GM23338 (cell line): ENCODE measurements at regions not wholly inside any gene's neighbourhood (a gene's known extent, or its start where the extent isn't known, plus 50 kb on each side); places are given as distances from the start of the nearest gene placed in this dataset.

Experiments
- ATAC-seq: fragments of 200-7000 bp; cut with Tn5 transposase; 3 replicates; pipeline ENCODE4 v1.9.1; 2020
- DNase-seq: peaks from one replicate; pipeline ENCODE4 v3.0.0-alpha.2; 2015; ENCODE audit warnings: low spot score
- H2AFZ ChIP-seq: fragments of 200-600 bp; sonication (generic); 2 replicates; pipeline ENCODE4 v1.8.0; 2016; ENCODE audit warnings: antibody characterized with exemption, mild to moderate bottlenecking, moderate library complexity
- H3F3A ChIP-seq: fragments of 200-600 bp; sonication (generic); replicated peaks from 2 replicates; pipeline ENCODE4 v1.8.0; 2017; ENCODE audit warnings: antibody characterized with exemption, mixed run types, low read depth
- H3K27ac ChIP-seq: fragments of 200-600 bp; sonication (generic); 2 replicates; pipeline ENCODE4 v1.6.1; 2016; ENCODE audit warnings: low read depth
- H3K27me3 ChIP-seq: fragments of 200-600 bp; sonication (generic); 2 replicates; pipeline ENCODE4 v1.8.0; 2016; ENCODE audit warnings: mild to moderate bottlenecking, mixed run types, moderate library complexity; ENCODE audit not compliant: insufficient read depth
- H3K36me3 ChIP-seq: fragments of 200-600 bp; sonication (generic); 2 replicates; pipeline ENCODE4 v1.8.0; 2016; ENCODE audit warnings: mild to moderate bottlenecking; ENCODE audit not compliant: insufficient read depth
- H3K4me1 ChIP-seq: fragments of 200-600 bp; sonication (generic); 2 replicates; pipeline ENCODE4 v1.8.0; 2016; ENCODE audit warnings: mild to moderate bottlenecking, moderate library complexity; ENCODE audit not compliant: insufficient read depth
- H3K4me2 ChIP-seq: fragments of 200-600 bp; sonication (generic); 2 replicates; pipeline ENCODE4 v1.7.1; 2017; ENCODE audit warnings: mixed run types
- H3K4me3 ChIP-seq: fragments of 200-600 bp; sonication (generic); 2 replicates; pipeline ENCODE4 v1.6.1; 2016; ENCODE audit warnings: mixed run types
- H3K79me2 ChIP-seq: fragments of 200-600 bp; sonication (generic); replicated peaks from 2 replicates; pipeline ENCODE4 v1.8.0; 2017; ENCODE audit warnings: mild to moderate bottlenecking; ENCODE audit not compliant: insufficient read depth
- H3K9me2 ChIP-seq: fragments of 200-600 bp; sonication (generic); 2 replicates; pipeline ENCODE4 v1.8.0; 2017; ENCODE audit not compliant: insufficient read depth
- H4K20me1 ChIP-seq: fragments of 200-600 bp; sonication (generic); replicated peaks from 2 replicates; pipeline ENCODE4 v1.8.0; 2017; ENCODE audit warnings: mild to moderate bottlenecking; ENCODE audit not compliant: insufficient read depth
- H3K27ac Mint-ChIP-seq: 2 replicates; pipeline ENCODE4 v1.8.0; 2020; ENCODE audit warnings: inconsistent platforms, mild to moderate bottlenecking, moderate library complexity, mixed read lengths
- H3K27me3 Mint-ChIP-seq: 3 replicates; pipeline ENCODE4 v1.8.0; 2022; ENCODE audit warnings: low read depth, mild to moderate bottlenecking, moderate library complexity, mixed read lengths, inconsistent platforms; ENCODE audit not compliant: insufficient read depth, poor library complexity
- H3K36me3 Mint-ChIP-seq: 3 replicates; pipeline ENCODE4 v1.8.0; 2021; ENCODE audit warnings: low read depth, mild to moderate bottlenecking, inconsistent platforms, moderate library complexity, mixed read lengths
- H3K4me1 Mint-ChIP-seq: 3 replicates; pipeline ENCODE4 v1.8.0; 2020; ENCODE audit warnings: mild to moderate bottlenecking, inconsistent platforms, mixed read lengths
- H3K4me3 Mint-ChIP-seq: 3 replicates; pipeline ENCODE4 v1.8.0; 2021; ENCODE audit warnings: moderate library complexity, mild to moderate bottlenecking, inconsistent platforms, mixed read lengths
- H3K9me3 Mint-ChIP-seq: 3 replicates; pipeline ENCODE4 v1.8.0; 2020; ENCODE audit warnings: moderate library complexity, mild to moderate bottlenecking, inconsistent platforms, mixed read lengths
- CREB1 ChIP-seq: fragments of 250-450 bp; sonication (Bioruptor Pico); IDR thresholded peaks from 2 replicates; pipeline ENCODE4 v1.5.0; 2020; ENCODE audit warnings: low read depth, mild to moderate bottlenecking, moderate library complexity
- EZH2 ChIP-seq: fragments of 200-600 bp; sonication (generic); IDR thresholded peaks from one replicate; pipeline ENCODE4 v1.8.0; 2017; ENCODE audit warnings: antibody characterized with exemption, mild to moderate bottlenecking, low read depth; ENCODE audit not compliant: unreplicated experiment
- EZH2phosphoT487 ChIP-seq: fragments of 200-600 bp; sonication (generic); IDR thresholded peaks from one replicate; pipeline ENCODE4 v1.8.1; 2018; ENCODE audit warnings: antibody characterized with exemption; ENCODE audit not compliant: unreplicated experiment
- JUNB ChIP-seq: IDR thresholded peaks from one replicate; pipeline ENCODE4 v1.6.1; 2016; ENCODE audit warnings: antibody characterized with exemption; ENCODE audit not compliant: unreplicated experiment
- POLR2AphosphoS5 ChIP-seq: IDR thresholded peaks from 2 replicates; pipeline ENCODE4 v1.6.1; 2016; ENCODE audit warnings: antibody characterized with exemption, low read depth
- STAT1 ChIP-seq: IDR thresholded peaks from one replicate; pipeline ENCODE4 v1.6.1; 2016; ENCODE audit warnings: antibody characterized with exemption; ENCODE audit not compliant: unreplicated experiment
- ZNF114 ChIP-seq: fragments of 250-450 bp; sonication (Bioruptor Pico); IDR thresholded peaks from 2 replicates; pipeline ENCODE4 v1.5.0; 2020; ENCODE audit warnings: mild to moderate bottlenecking, moderate library complexity
- TF ChIP-seq, protein P1 (sequence below): fragments of 250-450 bp; sonication (Bioruptor Pico); IDR thresholded peaks from 2 replicates; pipeline ENCODE4 v1.5.0; 2020; ENCODE audit warnings: mild to moderate bottlenecking, moderate library complexity
- TF ChIP-seq, protein P2 (sequence below), 2 experiments: fragments of 200-600 bp in 1 of 2; sonication (generic) in 1 of 2; conservative IDR thresholded peaks; 2 replicates each; pipeline versions ENCODE4 v1.5.1 to v1.6.1; 2016 to 2017; ENCODE audit warnings: antibody characterized with exemption in 2 of 2, low read depth in 2 of 2, mild to moderate bottlenecking in 2 of 2, moderate library complexity in 1 of 2
- TF ChIP-seq, protein P3 (sequence below): IDR thresholded peaks from 2 replicates; pipeline ENCODE4 v1.6.1; 2016; ENCODE audit warnings: antibody characterized with exemption
- TF ChIP-seq, protein P4 (sequence below): IDR thresholded peaks from one replicate; pipeline ENCODE4 v1.6.1; 2018; ENCODE audit warnings: antibody characterized with exemption; ENCODE audit not compliant: unreplicated experiment

GRCh38 chr1:234943836-234944402, 184.7 kb downstream of the TOMM20 start:
- Histone ChIP-seq H3K36me3 (no peaks in the 10 kb centered on the region), H3K4me3 (no peak overlapping the region), H4K20me1 (no peaks in the 10 kb centered on the region), H3K4me2 (no peak overlapping the region), H3K4me1 (no peaks in the 10 kb centered on the region), H2AFZ (no peak overlapping the region), H3K79me2 (no peaks in the 10 kb centered on the region), H3K9me2 (peaks cover 8% of the 10 kb centered on the region), H3F3A (no peaks in the 10 kb centered on the region), H3K27me3 (no peaks in the 10 kb centered on the region), H3K27ac (no peak overlapping the region)
- peaks cover under 1% of the 10 kb centered on the region for H3K27me3 Mint-ChIP-seq
- H3K9me3 Mint-ChIP-seq = peaks cover under 1% of the 10 kb centered on the region
- no peaks in the 10 kb centered on the region; the same call in 2 of the 3 replicates for H3K36me3 Mint-ChIP-seq
- H3K27ac Mint-ChIP-seq = no peak overlapping the region; the same call in 1 of the 2 replicates
- no peak overlapping the region for H3K4me3 Mint-ChIP-seq
- ATAC-seq (no peak), DNase-seq (no peak)
- TF ChIP-seq POLR2AphosphoS5 = no peak
- TF ChIP-seq, protein P1, sequence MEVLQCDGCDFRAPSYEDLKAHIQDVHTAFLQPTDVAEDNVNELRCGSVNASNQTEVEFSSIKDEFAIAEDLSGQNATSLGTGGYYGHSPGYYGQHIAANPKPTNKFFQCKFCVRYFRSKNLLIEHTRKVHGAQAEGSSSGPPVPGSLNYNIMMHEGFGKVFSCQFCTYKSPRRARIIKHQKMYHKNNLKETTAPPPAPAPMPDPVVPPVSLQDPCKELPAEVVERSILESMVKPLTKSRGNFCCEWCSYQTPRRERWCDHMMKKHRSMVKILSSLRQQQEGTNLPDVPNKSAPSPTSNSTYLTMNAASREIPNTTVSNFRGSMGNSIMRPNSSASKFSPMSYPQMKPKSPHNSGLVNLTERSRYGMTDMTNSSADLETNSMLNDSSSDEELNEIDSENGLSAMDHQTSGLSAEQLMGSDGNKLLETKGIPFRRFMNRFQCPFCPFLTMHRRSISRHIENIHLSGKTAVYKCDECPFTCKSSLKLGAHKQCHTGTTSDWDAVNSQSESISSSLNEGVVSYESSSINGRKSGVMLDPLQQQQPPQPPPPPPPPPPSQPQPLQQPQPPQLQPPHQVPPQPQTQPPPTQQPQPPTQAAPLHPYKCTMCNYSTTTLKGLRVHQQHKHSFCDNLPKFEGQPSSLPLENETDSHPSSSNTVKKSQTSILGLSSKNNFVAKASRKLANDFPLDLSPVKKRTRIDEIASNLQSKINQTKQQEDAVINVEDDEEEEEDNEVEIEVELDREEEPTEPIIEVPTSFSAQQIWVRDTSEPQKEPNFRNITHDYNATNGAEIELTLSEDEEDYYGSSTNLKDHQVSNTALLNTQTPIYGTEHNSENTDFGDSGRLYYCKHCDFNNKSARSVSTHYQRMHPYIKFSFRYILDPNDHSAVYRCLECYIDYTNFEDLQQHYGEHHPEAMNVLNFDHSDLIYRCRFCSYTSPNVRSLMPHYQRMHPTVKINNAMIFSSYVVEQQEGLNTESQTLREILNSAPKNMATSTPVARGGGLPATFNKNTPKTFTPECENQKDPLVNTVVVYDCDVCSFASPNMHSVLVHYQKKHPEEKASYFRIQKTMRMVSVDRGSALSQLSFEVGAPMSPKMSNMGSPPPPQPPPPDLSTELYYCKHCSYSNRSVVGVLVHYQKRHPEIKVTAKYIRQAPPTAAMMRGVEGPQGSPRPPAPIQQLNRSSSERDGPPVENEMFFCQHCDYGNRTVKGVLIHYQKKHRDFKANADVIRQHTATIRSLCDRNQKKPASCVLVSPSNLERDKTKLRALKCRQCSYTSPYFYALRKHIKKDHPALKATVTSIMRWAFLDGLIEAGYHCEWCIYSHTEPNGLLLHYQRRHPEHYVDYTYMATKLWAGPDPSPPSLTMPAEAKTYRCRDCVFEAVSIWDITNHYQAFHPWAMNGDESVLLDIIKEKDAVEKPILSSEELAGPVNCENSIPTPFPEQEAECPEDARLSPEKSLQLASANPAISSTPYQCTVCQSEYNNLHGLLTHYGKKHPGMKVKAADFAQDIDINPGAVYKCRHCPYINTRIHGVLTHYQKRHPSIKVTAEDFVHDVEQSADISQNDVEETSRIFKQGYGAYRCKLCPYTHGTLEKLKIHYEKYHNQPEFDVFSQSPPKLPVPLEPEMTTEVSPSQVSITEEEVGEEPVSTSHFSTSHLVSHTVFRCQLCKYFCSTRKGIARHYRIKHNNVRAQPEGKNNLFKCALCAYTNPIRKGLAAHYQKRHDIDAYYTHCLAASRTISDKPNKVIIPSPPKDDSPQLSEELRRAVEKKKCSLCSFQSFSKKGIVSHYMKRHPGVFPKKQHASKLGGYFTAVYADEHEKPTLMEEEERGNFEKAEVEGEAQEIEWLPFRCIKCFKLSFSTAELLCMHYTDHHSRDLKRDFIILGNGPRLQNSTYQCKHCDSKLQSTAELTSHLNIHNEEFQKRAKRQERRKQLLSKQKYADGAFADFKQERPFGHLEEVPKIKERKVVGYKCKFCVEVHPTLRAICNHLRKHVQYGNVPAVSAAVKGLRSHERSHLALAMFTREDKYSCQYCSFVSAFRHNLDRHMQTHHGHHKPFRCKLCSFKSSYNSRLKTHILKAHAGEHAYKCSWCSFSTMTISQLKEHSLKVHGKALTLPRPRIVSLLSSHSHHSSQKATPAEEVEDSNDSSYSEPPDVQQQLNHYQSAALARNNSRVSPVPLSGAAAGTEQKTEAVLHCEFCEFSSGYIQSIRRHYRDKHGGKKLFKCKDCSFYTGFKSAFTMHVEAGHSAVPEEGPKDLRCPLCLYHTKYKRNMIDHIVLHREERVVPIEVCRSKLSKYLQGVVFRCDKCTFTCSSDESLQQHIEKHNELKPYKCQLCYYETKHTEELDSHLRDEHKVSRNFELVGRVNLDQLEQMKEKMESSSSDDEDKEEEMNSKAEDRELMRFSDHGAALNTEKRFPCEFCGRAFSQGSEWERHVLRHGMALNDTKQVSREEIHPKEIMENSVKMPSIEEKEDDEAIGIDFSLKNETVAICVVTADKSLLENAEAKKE = no peak
- no peak for TF ChIP-seq ZNF114 (CRISPR knock-in tag)
- no peak for TF ChIP-seq JUNB
- TF ChIP-seq EZH2 = no peak
- TF ChIP-seq, protein P2, sequence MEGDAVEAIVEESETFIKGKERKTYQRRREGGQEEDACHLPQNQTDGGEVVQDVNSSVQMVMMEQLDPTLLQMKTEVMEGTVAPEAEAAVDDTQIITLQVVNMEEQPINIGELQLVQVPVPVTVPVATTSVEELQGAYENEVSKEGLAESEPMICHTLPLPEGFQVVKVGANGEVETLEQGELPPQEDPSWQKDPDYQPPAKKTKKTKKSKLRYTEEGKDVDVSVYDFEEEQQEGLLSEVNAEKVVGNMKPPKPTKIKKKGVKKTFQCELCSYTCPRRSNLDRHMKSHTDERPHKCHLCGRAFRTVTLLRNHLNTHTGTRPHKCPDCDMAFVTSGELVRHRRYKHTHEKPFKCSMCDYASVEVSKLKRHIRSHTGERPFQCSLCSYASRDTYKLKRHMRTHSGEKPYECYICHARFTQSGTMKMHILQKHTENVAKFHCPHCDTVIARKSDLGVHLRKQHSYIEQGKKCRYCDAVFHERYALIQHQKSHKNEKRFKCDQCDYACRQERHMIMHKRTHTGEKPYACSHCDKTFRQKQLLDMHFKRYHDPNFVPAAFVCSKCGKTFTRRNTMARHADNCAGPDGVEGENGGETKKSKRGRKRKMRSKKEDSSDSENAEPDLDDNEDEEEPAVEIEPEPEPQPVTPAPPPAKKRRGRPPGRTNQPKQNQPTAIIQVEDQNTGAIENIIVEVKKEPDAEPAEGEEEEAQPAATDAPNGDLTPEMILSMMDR (conservative IDR thresholded peaks at IDR 0.05; ENCODE audit: low read depth in 2 of 2) = no peak
- no peak for TF ChIP-seq CREB1 (CRISPR knock-in tag)
- no peak for TF ChIP-seq STAT1
- no peak for TF ChIP-seq EZH2phosphoT487
- TF ChIP-seq, protein P3, sequence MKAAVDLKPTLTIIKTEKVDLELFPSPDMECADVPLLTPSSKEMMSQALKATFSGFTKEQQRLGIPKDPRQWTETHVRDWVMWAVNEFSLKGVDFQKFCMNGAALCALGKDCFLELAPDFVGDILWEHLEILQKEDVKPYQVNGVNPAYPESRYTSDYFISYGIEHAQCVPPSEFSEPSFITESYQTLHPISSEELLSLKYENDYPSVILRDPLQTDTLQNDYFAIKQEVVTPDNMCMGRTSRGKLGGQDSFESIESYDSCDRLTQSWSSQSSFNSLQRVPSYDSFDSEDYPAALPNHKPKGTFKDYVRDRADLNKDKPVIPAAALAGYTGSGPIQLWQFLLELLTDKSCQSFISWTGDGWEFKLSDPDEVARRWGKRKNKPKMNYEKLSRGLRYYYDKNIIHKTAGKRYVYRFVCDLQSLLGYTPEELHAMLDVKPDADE = no peak
- TF ChIP-seq, protein P4, sequence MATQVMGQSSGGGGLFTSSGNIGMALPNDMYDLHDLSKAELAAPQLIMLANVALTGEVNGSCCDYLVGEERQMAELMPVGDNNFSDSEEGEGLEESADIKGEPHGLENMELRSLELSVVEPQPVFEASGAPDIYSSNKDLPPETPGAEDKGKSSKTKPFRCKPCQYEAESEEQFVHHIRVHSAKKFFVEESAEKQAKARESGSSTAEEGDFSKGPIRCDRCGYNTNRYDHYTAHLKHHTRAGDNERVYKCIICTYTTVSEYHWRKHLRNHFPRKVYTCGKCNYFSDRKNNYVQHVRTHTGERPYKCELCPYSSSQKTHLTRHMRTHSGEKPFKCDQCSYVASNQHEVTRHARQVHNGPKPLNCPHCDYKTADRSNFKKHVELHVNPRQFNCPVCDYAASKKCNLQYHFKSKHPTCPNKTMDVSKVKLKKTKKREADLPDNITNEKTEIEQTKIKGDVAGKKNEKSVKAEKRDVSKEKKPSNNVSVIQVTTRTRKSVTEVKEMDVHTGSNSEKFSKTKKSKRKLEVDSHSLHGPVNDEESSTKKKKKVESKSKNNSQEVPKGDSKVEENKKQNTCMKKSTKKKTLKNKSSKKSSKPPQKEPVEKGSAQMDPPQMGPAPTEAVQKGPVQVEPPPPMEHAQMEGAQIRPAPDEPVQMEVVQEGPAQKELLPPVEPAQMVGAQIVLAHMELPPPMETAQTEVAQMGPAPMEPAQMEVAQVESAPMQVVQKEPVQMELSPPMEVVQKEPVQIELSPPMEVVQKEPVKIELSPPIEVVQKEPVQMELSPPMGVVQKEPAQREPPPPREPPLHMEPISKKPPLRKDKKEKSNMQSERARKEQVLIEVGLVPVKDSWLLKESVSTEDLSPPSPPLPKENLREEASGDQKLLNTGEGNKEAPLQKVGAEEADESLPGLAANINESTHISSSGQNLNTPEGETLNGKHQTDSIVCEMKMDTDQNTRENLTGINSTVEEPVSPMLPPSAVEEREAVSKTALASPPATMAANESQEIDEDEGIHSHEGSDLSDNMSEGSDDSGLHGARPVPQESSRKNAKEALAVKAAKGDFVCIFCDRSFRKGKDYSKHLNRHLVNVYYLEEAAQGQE = no peak
- no peaks in the 10 kb centered on the region for H3K4me1 Mint-ChIP-seq
